Posterior cingulate gyrus (tissue), 11 donors: ENCODE measurements at regions not wholly inside any gene's neighbourhood (a gene's known extent, or its start where the extent isn't known, plus 50 kb on each side); places are given as distances from the start of the nearest gene placed in this dataset.
A peak's percentile ranks its signal among the peaks of the same experiment; 100 is the strongest.
"Not testable (repeated sequence)": the region's sequence is repeated elsewhere in the genome, so short reads cannot be mapped to it uniquely, and the experiment has no call there.

Source experiments
- DNase-seq, 10 donors: peaks; one replicate each; pipeline versions ENCODE4 v3.0.0 to v3.0.0-alpha.2; 2020 to 2021; ENCODE audit warnings: mixed read lengths in 3 of 10
- intact Hi-C: fragments of 100-400 bp; cut with DNase I; formaldehyde crosslinking; loops from one replicate; pipeline ENCODE4 v1.15.1; 2023

DNA sequence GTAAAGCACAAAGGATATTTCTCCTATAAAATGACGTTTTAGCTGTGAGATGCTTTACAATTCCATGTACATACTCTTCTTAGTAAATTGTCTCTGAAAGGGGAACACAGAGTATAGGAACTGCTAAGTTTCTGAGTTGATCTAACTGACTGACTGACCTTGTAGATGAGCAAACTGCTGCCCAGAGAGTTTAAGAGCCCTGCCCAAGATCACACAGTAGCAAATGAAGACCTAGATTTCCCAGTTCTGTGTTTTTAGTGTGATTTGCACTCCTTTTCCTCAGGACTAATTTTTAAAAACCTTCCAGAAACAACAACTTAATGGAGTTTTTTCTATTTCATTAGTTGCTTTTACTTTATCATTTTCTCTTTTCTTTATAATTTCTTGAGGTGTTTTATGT is 247.7 kb downstream of the PDCD6IP start:
- no peak for DNase-seq
- intact Hi-C loops: no loop called here

DNA sequence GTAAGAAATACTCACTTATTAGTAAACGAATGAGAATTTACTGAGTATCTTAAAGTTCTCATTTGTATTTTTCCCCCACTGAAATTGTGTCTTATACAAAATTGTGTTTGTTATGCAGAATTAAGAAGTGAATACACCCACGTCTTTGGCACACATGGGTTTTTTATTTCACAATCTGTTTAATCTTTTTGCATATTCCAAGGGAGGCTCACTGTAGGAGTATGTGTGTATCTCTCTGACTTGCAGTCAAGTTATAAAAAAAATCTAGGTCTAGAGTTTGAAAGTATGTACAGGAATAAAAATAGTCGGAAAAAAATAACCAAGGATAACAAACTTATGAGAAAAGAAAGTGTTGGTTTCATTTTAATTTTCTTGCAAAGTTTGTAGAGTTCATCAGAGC is 255.2 kb downstream of the PDCD6IP start:
- intact Hi-C loops: no loop called here
- no peak for DNase-seq

DNA sequence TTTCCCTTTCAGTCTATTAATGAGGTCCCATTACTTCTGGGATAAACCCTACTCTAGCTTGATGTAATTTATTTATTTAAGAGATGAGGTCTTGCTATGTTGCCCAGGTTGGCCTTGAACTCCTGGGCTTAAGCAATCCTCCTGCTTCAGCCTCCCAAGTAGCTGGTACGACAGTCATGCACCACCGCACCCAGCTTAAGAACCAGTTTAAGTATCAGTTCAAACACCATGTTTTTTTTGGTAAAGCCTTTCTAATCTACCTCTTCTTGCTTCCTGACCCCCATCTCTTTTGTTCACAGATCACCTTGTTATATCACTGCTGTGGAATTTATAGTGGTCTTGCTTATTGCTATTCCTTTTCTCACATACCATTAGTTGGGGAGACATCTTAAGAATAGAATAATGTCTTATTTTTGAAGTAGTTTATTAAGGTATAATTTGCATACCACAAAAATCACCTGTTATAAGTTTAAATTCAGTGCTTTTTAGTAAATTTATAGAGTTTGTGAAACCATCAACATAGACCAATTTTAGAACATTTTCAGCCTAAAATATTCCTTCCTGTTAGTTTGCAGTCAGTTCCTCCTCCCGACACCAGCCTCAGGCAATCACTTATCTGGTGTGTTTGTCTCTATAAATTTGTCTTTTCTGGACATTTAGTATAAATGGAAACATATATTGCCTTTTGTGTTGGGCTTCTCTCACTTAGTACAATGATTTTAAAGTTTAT is 257.9 kb downstream of the PDCD6IP start:
- intact Hi-C loops: no loop called here
- no peak for DNase-seq

DNA sequence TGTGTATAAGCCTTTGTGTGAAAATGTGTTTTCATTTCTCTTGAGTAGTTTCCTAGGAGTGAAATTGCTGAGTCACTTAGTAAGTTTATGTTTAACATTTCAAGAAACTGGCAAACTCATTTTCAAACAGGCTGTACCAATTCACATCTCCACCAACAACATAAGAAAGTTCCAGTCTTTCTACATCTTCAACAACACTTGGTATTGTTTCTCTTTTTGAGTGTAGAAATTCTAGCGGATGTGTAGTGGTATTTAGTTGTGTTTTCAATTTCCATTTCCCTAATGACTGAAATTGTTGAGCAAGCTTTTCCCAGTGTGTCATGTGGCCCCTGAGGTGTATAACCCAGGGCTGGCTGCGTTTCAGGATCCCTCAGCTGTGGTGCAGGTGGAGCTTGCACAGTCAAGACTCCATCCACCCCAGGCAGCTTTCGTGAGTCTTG is 258.5 kb downstream of the PDCD6IP start:
- no peak for DNase-seq

GRCh38 chr3:34060995-34061394 is 262.6 kb downstream of the PDCD6IP start:
- intact Hi-C loops, DNase-seq: not testable (repeated sequence)

More for the DNA sequence above, 258.5 kb downstream of the PDCD6IP start:
- intact Hi-C loops: no loop called here

DNA sequence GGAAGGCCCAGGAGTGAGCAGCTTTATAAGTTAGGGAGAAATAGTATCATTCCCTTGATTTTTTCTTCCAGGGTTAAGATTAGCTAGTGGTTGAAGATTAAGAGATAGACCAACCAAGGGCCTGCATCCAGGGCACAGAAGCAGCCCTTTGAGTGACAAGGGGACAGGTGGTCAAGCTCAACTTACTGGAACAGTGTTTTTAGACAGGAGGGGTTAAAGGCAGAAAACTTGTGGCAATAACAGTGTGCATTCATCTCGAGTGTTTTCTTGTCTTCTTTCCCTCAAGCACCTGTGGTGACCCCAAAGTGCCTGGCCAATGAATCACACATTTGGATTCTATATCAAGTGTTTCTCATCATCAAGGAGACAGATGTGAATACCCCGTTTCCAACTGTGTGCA is 267.5 kb downstream of the PDCD6IP start:
- intact Hi-C loops: no loop called here
- DNase-seq: no peak

GRCh38 chr3:34066328-34066727 is 267.9 kb downstream of the PDCD6IP start:
- DNase-seq: no peak

GRCh38 chr3:34066999-34067398 is 268.6 kb downstream of the PDCD6IP start:
- intact Hi-C loops: no loop called here
- no peak for DNase-seq

More at GRCh38 chr3:34066328-34066727, 267.9 kb downstream of the PDCD6IP start:
- intact Hi-C loops: no loop called here

- intact Hi-C loops: no loop called here
- DNase-seq: no peak
Observed at GRCh38 chr3:34067536-34068051, 269.2 kb downstream of the PDCD6IP start.

DNA sequence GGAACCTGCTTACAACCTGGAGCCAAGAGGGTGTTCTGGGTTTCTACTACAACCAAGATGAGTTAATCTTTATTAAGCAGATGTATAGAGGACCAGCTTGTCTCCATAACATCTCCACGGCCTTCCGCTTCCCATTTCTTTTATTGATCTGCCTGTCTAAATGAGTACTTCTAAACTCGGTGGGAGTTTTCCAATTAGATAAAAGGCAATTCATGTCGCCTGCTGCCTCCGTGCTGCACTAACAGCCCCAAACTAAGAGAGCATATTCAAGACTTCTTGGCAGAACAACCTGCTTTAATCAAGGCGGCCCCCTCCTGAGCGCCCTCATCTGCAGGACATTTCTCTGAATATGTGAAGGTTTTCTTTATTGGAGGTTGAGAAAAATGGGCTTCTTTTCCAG is 270.1 kb downstream of the PDCD6IP start:
- no peak for DNase-seq
- intact Hi-C loops: no loop called here

DNA sequence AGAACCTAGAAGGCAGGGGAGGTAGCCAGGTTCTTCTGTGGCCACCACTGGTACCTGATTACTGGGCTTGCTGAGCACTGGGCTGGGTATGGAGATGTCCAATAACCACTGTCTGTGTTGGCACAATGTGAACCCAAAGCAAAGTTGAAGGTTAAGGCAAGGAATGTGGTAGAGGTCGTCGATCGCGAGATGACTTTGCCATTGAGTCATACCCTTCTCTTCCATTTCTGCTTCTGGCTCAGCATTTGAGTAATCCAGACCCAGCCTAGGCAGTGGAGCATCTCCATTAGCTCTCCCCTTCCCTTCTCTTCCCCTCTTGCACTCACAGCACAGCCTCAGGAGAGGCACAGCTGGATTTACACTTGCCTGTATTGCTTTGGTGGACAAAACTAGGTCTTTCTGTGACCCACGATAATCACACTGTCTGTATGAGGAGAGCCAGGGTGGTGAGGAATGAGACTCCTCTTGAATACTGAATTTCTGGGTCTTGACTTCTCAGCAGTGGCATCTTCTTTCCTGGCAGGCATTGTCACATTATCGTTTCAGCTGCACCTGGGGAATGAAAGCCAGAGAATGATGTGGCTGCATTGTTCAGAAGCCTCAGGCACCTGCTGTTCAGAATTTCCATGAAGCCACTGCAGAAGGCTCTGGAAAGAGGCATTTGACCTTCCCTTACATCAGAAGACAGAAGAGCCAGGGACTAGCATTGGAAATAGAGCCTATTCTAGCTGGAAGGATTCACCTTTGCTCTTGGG is 272.6 kb downstream of the PDCD6IP start:
- intact Hi-C loops: no loop called here
- no peak for DNase-seq

DNA sequence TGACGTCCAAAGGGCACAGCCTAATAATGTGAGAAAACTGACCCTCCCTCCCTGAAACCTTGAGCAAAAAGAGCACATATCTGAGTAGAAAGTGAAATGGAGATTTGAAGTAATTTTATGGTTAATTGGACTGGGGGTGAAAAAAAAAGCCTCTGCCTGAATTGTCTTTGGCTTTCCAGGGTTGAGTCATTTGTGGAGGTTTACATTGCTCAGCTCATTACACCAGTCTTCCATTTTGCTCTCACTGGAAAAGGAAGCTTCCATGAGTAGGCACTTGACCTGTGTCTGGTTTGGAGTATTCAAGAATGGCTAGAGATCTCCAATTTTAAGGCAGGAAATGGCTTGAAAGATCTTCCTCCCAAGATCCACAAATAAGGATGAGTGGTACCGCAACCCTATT is 273.9 kb downstream of the PDCD6IP start:
- intact Hi-C loops: no loop called here
- no peak for DNase-seq

DNA sequence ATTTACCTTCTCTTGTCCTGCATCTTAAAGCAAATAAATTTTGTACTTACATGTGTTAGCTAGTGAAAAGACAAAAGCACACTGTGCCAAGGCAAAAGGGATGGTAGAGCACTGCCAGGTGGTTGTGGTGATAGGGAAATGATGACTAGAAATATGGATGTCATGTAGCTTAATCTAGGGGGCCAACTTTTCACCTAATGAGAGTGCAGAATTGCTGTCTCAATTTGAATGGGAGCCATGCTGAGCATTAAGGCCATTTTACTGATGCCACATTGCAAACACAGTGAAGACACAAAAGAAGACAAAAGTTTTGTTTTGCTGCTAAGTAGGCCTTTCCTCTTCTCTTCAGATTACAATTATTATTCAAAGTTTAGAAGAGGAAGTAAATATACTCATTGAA is 274.7 kb downstream of the PDCD6IP start:
- DNase-seq: no peak
- intact Hi-C loops: no loop called here

DNA sequence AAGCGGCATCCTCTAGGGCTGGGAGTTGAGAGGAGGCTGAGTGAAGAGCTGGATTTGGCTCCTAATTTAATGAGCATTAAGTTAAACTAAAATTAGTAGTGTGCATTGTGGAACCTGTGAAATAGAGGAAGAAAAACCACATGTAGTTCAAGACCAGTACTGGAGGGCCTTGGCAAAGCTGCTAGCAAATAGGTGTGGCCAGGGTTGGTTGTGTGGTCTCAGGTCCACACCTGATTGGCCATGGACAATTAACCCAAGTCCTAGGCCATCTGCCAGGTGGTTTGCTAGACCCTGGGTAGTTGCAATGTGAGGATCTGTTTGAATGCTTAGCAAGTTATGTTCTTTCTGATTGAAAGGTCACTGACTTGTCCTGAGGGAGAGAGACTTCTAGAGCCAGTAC is 275.5 kb downstream of the PDCD6IP start:
- intact Hi-C loops: no loop called here
- DNase-seq: no peak

DNA sequence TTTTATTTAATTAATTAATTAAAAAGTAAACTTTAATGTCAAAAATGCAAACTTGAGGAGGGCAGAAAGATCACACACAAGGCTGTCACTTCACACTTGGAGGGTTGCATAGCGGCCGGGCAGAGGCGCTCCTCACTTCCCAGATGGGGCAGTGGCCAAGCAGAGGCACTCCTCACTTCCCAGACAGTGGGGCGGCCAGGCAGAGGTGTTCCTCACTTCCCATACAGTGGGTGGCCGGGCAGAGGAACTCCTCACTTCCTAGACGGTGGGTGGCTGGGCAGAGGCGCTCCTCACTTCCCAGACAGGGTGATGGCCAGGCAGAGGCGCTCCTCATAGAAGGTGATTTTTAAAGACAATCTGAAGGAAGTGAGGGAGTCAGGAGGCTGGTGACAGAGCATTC is 277.5 kb downstream of the PDCD6IP start:
- intact Hi-C loops: no loop called here
- DNase-seq: peak in 1 of 10 donors; percentile 75

DNA sequence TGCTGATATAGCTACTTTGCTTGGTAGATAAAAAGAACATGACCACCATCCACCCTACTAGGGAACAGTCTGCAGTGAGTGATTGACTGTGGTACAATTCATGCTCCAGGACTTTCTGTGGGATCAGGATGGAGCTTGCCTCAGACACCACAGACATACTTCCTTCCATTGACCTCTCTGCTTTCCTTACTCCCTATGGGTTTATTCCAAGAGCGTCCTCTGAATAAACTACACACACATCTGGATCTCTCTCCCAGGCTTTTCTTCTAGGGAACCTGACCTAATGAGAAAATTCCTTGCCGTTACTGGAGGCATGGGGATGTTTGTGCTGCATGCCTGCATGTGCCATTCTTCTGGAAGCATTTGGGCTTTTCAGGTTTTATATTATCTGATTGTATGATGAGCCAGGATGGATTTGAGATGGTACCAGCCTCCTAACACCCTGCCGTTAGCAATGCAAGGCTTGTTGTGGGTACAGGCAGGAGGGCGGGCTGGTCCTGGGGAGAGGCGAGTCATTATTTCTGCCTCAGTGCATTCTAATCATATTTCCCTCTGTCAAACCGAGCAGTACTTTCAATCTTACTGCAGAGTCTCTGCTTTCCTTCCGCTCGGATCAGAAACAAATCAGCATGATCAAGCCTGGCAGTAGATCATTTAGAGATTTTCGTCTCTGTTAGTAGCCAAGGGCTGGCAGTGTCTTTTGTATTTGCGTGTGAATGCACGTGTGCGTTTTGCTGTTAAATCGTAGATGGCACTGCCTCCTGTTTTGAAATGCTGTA is 279.2 kb downstream of the PDCD6IP start:
- DNase-seq: no peak
- intact Hi-C loops: no loop called here

- intact Hi-C loops: no loop called here
Observed at GRCh38 chr3:34078418-34078817, 280.0 kb downstream of the PDCD6IP start.

GRCh38 chr3:34079849-34080248 is 281.4 kb downstream of the PDCD6IP start:
- intact Hi-C loops, DNase-seq: not testable (repeated sequence)

More at GRCh38 chr3:34078418-34078817, 280.0 kb downstream of the PDCD6IP start:
- DNase-seq: no peak

DNA sequence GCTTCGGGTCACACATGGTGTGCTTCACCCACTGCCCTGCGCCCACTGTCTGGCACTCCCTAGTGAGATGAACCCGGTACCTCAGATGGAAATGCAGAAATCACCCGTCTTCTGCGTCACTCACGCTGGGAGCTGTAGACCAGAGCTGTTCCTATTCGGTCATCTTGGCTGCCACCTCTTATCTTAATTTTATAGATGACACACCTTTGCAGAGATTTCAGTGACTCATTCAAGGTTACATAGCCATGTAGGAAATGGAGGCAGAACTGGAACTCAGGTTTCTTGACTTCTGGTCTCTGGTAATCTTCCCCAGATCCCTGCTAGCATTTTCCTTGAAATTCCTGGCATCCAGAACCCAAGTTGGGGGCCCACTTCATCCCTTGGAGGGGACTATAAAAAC is 291.9 kb downstream of the PDCD6IP start:
- intact Hi-C loops, DNase-seq: not testable (repeated sequence)

DNA sequence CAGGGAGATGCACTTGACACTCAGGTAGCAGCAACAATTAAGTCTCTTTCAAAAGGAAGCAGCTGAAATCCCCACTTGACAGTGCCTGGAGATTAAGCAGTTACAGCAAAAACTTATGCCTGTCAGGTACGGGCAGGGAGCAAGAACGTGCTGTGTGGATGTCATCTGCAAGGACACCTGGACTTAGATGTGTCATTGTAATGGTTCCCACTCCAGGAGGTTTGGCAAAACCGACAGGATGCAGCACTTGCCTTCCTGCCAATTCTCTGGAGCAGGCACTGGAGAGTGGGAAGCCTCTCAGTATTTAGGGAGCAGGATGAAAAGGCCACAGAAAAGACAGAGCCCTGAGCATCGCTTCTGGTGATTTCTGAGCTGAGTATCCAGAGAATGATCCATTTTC is 292.4 kb downstream of the PDCD6IP start:
- DNase-seq: peak in 5 of 10 donors; percentile 36 to 85 (median 39)
- intact Hi-C loops: no loop called here

DNA sequence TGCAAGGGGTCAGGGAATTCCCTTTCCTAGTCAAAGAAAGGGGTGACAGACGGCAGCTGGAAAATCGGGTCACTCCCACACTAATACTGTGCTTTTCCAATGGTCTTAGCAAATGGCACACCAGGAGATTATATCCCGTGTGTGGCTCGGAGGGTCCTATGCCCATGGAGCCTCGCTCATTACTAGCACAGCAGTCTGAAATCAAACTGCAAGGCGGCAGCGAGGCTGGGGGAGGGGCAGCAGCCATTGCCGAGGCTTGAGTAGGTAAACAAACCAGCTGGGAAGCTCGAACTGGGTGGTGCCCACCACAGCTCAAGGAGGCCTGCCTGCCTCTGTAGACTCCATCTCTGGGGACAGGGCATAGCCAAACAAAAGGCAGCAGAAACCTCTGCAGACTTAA is 295.9 kb downstream of the PDCD6IP start:
- intact Hi-C loops: not testable (repeated sequence)
- peak in 1 of 10 donors; percentile 67 for DNase-seq
